Large intestine (tissue), 3 donors: ENCODE measurements at regions not wholly inside any gene's neighbourhood (a gene's known extent, or its start where the extent isn't known, plus 50 kb on each side); places are given as distances from the start of the nearest gene placed in this dataset.
A peak's percentile ranks its signal among the peaks of the same experiment; 100 is the strongest.

ENCODE experiments used
- DNase-seq, 2 donors: peaks; one replicate each; pipeline versions ENCODE4 v3.0.0 to v3.0.0-alpha.2; 2013
- H3K27ac ChIP-seq: one replicate; pipeline ENCODE4 v1.5.1; 2013; ENCODE audit warnings: low read length
- H3K27me3 ChIP-seq: 2 replicates; pipeline ENCODE4 v1.6.1; 2013; ENCODE audit warnings: low read length; ENCODE audit not compliant: control insufficient read depth, insufficient read depth
- H3K36me3 ChIP-seq: 2 replicates; pipeline ENCODE4 v1.6.1; 2013; ENCODE audit warnings: low read length; ENCODE audit not compliant: control insufficient read depth, insufficient read depth
- H3K4me1 ChIP-seq: one replicate; pipeline ENCODE4 v1.6.1; 2013; ENCODE audit warnings: low read length; ENCODE audit not compliant: control insufficient read depth, insufficient read depth
- H3K4me3 ChIP-seq: one replicate; pipeline ENCODE4 v1.5.1; 2013; ENCODE audit warnings: low read length
- H3K9me3 ChIP-seq: one replicate; pipeline ENCODE4 v1.6.1; 2013; ENCODE audit warnings: mild to moderate bottlenecking, low read depth, low read length, moderate library complexity; ENCODE audit not compliant: control insufficient read depth
- WGBS: methylation state at CpG from one replicate; pipeline ENCODE4 v1.1.5; 2013; ENCODE audit warnings: low lambda C conversion rate; ENCODE audit not compliant: insufficient coverage; 5-methylcytosine and 5-hydroxymethylcytosine counted together

- Histone ChIP-seq H3K36me3 (no peaks in the 10 kb centered on the region), H3K4me3 (no peak overlapping the region), H3K4me1 (no peaks in the 10 kb centered on the region), H3K27me3 (peaks cover 5% of the 10 kb centered on the region), H3K27ac (no peak overlapping the region), H3K9me3 (no peaks in the 10 kb centered on the region)
- no peak for DNase-seq
- WGBS, result no CpG with 5 or more reads among the region's 3 CpGs
These were observed 55.0 kb upstream of the APC start for GRCh38 chr5:112682621-112683061.

GRCh38 chr5:112684121-112684520 lies 53.6 kb upstream of the APC start:
- Histone ChIP-seq H3K36me3 (no peaks in the 10 kb centered on the region), H3K4me3 (no peak overlapping the region), H3K27ac (no peak overlapping the region), H3K4me1 (no peaks in the 10 kb centered on the region), H3K9me3 (no peaks in the 10 kb centered on the region), H3K27me3 (peaks cover 7% of the 10 kb centered on the region)
- DNase-seq, result no peak
- 83% methylated on average over 1 of the region's 1 CpG for WGBS

- peak in 1 of 2 donors; percentile 34 for DNase-seq
- Histone ChIP-seq H3K9me3 (no peaks in the 10 kb centered on the region), H3K4me3 (no peak overlapping the region), H3K4me1 (no peaks in the 10 kb centered on the region), H3K27ac (no peak overlapping the region), H3K27me3 (peaks cover 7% of the 10 kb centered on the region), H3K36me3 (no peaks in the 10 kb centered on the region)
- 88% methylated on average over 2 of the region's 4 CpGs for WGBS
These were observed 52.9 kb upstream of the APC start for GRCh38 chr5:112684737-112685136.

DNA sequence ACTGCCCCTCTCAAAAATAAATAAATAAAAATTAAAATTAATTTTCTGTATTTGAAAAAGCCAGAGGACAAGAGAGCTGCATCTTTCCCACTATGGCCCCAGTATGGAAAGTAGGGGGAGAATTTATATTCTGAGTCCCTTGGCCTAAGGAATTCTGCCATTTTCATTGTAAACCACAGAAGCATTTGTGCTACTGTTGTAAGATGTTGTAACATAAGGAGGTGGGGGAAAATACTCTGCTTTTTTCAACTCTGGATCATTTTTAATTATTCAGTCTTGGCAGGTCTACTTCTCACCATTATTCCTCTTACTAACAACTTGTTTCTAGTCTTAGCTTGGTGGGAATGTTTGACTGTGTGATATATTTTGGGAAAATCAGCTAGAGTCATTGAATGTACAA lies 52.3 kb upstream of the APC start:
- Histone ChIP-seq H3K27me3 (peaks cover 7% of the 10 kb centered on the region), H3K4me1 (no peaks in the 10 kb centered on the region), H3K4me3 (no peak overlapping the region), H3K9me3 (no peaks in the 10 kb centered on the region), H3K27ac (no peak overlapping the region), H3K36me3 (no peaks in the 10 kb centered on the region)
- no peak for DNase-seq

- Histone ChIP-seq H3K4me1 (no peaks in the 10 kb centered on the region), H3K4me3 (no peak overlapping the region), H3K36me3 (no peaks in the 10 kb centered on the region), H3K27ac (no peak overlapping the region), H3K9me3 (no peaks in the 10 kb centered on the region), H3K27me3 (peaks cover 7% of the 10 kb centered on the region)
- DNase-seq, result no peak
- 86% methylated on average over 1 of the region's 2 CpGs for WGBS
These were observed 51.8 kb upstream of the APC start for GRCh38 chr5:112685931-112686330.

- Histone ChIP-seq H3K9me3 (no peaks in the 10 kb centered on the region), H3K36me3 (no peaks in the 10 kb centered on the region), H3K4me1 (no peaks in the 10 kb centered on the region), H3K27ac (no peak overlapping the region), H3K27me3 (peaks cover 7% of the 10 kb centered on the region), H3K4me3 (no peak overlapping the region)
- DNase-seq, result no peak
- WGBS, result no CpG with 5 or more reads among the region's 2 CpGs
These were observed 51.0 kb upstream of the APC start for GRCh38 chr5:112686675-112687074.

DNA sequence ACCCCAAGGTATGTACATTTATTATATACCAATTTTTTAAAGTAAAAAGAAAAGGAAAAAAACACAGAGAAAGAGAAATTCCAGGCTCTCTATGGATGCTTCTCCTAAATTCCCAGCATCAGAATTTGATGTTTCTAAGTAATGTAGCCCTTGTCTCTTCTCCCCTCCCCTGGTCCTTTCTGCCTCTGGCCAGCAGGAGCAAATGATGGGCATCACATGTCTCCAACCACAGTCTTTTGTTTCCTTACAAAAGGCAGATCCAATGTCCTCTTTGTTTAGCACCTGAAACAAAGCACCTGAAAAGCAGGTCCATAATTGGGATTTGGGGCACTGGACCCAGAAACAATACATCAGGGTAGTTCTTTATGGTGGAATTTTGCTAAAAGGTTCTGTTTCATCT lies 50.4 kb upstream of the APC start:
- Histone ChIP-seq H3K4me3 (no peak overlapping the region), H3K36me3 (no peaks in the 10 kb centered on the region), H3K9me3 (no peaks in the 10 kb centered on the region), H3K27ac (no peak overlapping the region), H3K4me1 (no peaks in the 10 kb centered on the region), H3K27me3 (peaks cover 7% of the 10 kb centered on the region)
- no peak for DNase-seq
